GM21390 (cell line): ENCODE measurements at regions not wholly inside any gene's neighbourhood (a gene's known extent, or its start where the extent isn't known, plus 50 kb on each side); places are given as distances from the start of the nearest gene placed in this dataset.
"Not testable (repeated sequence)": the region's sequence is repeated elsewhere in the genome, so short reads cannot be mapped to it uniquely, and the experiment has no call there.

Source experiments
- ATAC-seq: cut with Tn5 transposase; IDR thresholded peaks from one replicate; pipeline ENCODE4 v1.9.1; 2021; ENCODE audit not compliant: unreplicated experiment

GRCh38 chr3:194908496-194908895, 222.8 kb downstream of the FAM43A start:
- no peak for ATAC-seq

DNA sequence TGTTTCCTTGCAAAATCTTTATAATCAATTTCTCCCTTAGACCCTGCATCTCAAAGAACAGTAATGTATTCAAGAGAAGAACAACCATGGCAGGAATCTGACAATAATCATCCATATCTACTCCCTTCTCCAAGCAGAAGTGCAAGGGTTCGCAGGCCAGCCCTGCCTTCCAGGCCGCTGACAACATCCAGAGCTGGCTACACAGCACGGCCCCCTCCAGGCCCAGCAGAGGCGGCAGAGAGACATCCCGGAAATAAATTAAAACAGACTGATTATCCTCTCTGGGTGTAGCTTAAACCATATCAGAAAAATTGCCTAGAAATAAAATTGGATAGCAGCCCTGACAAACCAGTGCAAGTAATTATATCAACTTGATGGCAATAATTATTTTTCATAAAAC, 223.3 kb downstream of the FAM43A start:
- no peak for ATAC-seq

GRCh38 chr3:194910414-194910984, 224.8 kb downstream of the FAM43A start:
- no peak for ATAC-seq

DNA sequence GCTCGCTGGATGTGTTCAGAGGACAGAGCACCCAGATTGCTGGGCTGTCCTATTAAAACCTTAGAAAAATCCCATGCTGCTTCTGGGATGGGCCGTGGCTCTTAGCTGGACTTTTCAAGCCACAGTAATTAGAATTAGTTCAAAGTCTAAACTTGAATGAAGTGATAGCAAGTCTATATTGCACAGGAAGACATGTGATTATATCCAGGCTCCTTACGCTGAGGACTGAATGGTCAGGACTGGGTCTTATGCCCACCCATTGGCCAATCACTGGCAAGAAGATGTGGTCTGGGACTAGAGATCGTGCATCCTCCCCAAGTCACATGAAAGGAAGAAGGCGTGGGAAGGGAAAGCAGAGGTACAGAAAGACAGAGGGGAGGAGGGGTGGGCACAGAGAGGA, 227.6 kb downstream of the FAM43A start:
- no peak for ATAC-seq

GRCh38 chr3:194924889-194925288, 239.2 kb downstream of the FAM43A start:
- not testable (repeated sequence) for ATAC-seq

GRCh38 chr3:194925614-194926013, 239.9 kb downstream of the FAM43A start:
- no peak for ATAC-seq

DNA sequence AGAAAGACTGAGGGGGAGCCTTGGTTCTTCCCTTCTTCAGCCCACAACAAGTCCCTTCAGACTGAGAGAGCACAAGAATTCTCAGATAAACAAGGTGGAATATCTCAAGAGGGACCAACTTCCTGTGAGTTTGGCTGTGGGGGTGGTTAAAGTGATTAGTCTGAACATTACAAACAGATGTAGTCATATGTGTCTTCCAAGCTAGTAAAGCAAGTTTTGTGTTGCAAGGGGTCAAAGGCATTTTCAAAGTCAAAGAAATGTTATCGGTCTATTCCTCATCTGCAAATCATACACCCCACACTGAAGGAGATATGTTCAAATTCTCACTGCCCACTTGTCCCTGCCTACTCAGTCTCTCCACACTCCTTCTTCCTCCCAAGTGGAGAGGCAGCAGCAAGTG, 242.5 kb downstream of the FAM43A start:
- ATAC-seq, result no peak

DNA sequence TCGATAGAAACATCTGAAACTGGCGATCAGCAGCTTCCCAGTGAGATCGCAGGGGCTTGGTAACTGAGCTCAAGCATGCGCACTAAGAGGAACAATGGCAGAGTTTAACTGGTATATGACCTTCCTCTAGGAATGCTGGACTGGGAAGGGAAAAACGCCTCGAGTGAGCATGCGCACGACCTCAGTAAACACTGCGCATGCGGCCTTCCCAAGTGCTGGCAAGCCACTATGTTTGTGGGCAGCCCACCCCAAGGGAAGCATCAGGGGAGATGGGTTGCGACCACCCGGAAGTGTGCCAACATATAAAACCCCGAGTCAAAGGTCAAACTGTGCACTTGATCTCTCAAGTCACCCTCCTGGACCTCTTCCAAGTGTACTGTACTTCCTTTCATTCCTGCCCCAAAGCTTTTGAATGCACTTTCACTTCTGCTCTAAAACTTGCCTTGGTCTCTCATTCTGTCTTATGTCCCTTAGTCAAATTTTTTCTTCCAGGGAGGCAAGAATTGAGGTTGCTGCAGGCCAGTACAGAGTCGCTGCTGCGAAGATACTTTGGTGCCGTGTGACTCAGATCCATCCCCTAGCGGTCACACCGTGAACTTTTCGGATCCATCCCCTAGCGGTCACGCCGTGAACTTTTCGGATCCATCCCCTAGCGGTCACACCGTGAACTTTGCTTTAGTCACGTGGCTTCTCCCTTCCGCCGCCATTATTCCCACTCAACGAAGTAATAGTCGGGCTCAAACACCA, 243.3 kb downstream of the FAM43A start:
- no peak for ATAC-seq

- ATAC-seq, result no peak
These were observed 243.9 kb downstream of the FAM43A start for GRCh38 chr3:194929578-194929960.

GRCh38 chr3:194930377-194931204, 244.9 kb downstream of the FAM43A start:
- no peak for ATAC-seq

- no peak for ATAC-seq
These were observed 245.7 kb downstream of the FAM43A start for GRCh38 chr3:194931347-194931746.

DNA sequence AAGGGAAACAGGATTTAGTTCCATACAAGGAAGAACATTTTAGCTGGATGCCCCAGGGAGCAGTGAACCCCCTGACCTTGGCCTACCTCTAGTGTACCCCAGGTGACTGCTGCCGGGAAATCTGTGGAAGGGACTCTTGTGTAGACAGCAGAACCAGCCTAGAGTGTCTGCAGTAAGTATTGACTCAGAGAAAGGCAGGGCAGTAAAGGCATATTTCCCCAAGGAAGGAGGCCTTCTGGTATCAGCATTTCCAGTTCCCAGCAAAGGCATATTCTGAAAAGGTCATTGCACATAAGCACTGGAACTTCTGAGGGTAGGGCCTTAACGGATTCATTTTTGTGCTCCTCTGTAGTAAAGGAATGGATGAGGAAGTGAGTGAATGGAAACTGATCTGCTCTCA, 246.2 kb downstream of the FAM43A start:
- ATAC-seq, result no peak

DNA sequence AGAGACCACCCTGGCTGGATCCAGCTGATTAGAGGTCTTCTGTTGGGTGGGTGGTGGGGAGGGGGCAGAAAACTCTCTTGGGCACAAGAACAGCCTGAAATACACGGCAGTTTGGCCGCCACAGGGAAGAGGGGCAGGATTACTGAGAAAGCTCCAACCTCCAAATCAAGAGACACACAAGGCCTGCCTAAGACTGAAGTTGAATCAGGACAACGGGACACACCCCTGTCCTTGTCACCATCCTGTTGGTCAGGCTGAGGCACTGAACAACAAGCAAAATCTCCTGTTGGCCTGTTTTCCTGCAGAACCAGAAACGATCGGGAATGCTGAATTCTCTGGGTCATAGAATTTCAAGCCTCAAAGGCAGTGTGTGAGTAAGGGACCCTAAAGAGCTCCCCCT, 247.8 kb downstream of the FAM43A start:
- ATAC-seq, result no peak

DNA sequence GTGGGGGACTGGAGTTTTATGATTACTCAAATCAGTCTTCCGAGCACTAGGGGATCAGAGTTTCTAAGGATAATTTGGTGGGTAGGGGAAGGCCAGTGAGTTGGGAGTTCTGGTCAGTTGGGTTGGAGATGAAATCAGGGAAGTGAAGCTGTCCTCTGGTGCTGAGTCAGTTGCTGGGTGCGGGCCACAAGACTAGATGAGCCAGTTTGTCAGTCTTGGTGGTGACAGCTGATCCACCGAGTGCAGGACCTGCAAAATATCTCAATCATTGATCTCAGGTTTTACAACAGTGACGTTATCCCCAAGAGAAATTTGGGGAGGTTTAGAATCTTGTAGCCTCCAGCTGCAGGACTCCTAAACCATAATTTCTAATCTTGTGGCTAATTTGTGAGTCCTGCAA, 249.4 kb downstream of the FAM43A start:
- no peak for ATAC-seq

DNA sequence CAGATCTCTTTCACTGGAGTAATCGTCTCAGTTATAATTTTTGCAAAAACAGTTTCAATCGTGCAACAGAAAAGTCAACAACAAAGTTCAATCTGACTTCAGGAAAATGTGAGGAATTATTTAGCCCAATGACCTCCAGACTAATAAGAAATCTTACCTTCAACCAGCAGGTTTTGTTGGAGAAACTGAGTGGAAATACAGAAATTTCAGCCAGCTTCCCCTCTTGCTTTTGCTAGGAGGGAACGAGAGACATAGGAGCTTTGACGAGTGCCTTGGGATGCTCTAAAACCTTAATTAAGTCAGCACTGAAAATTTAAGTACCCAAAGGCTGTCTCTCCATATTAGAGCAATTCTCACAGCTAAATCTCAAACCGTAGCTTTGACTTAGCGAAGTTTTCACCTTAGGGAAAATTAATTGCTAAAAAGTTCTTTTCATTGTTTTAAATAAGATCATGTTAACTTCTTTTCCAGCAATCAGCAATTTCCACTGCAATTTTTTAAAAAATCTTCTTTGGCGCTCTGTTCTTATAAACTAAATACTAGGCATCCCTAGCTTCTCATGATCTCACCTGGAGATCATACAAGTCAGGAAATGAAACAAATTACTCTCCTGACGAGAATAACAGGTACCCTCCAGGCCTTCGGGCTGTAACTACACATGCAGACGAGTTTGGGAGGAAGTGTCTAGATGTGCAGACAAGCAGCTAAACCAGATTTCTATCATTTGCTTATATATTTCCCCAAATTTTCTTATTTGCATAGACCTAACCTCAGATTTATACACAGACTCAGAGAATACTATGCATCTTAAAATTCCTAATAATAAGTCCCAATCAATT, 250.2 kb downstream of the FAM43A start:
- no peak for ATAC-seq

GRCh38 chr3:194936659-194937058, 251.0 kb downstream of the FAM43A start:
- ATAC-seq, result no peak

GRCh38 chr3:194937144-194937543, 251.5 kb downstream of the FAM43A start:
- no peak for ATAC-seq

DNA sequence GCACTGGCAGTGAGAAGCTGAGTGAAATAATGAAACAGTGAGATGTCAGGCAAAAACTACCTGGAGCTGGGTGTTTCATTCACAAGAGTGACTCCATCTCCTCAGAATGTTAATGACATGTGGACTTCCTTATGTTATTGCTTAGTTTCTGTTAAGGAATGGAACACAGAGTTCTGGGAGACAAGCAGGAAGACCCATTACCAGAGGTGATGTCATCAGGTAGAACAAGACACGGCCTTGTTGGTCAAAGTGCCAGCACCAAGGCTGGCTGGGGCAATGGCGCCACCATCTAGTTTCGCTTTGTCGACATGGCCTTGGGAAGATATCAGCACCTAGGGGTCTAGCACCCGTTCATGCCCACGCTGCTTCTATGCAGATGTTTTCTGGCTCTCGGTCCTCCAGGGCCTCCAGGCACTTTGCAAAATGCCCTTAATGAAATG, 252.2 kb downstream of the FAM43A start:
- ATAC-seq, result no peak

GRCh38 chr3:194938845-194939531, 253.3 kb downstream of the FAM43A start:
- no peak for ATAC-seq

DNA sequence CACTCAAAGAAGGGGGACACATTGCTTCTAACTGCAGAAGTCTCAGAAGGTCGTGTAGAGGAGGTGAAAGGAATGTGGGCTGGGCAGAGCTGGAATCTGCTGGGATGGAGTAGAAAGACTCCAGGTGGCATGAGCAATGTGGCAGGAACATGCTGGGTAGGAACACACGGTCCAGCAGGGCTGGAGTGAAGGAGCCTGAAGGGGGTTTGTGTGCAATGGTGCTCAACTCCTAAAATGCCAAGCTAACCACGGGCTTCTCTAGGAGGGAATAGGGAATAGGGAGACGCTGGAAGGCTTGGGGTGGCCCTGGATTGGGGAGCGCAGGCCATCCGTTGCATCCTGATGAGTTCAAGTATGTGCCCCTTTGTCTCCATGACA, 253.8 kb downstream of the FAM43A start:
- no peak for ATAC-seq
